B cell (primary cell): ENCODE measurements at regions not wholly inside any gene's neighbourhood (a gene's known extent, or its start where the extent isn't known, plus 50 kb on each side); places are given as distances from the start of the nearest gene placed in this dataset.

Source experiments
- ATAC-seq: fragments of 200-7000 bp; cut with Tn5 transposase; one replicate; pipeline ENCODE4 v1.10.0; 2021; ENCODE audit warnings: low read depth, mild to moderate bottlenecking, moderate number of reproducible peaks, moderate library complexity
- CTCF ChIA-PET: fragments of 350-600 bp; sonication (Branson Sonifier 250); formaldehyde crosslinking; loops from one replicate; lab custom pipeline; 2021; ENCODE audit warnings: antibody characterized with exemption, inconsistent platforms; lab: Charles Lee
- POLR2A ChIA-PET: fragments of 350-600 bp; sonication (Branson Sonifier 250); formaldehyde crosslinking; loops from one replicate; lab custom pipeline; 2021; ENCODE audit warnings: antibody characterized with exemption; lab: Charles Lee
- DNase-seq: peaks from one replicate; pipeline ENCODE4 v3.0.0; 2013
- H2AFZ ChIP-seq: 2 replicates; pipeline ENCODE4 v1.6.1; 2012; ENCODE audit warnings: mild to moderate bottlenecking, low read depth, low read length; ENCODE audit not compliant: insufficient read depth, poor library complexity, severe bottlenecking
- H3K27ac ChIP-seq, 2 donors: 1 replicate in 1 of 2; 2 replicates in 1 of 2; pipeline ENCODE4 v1.5.1; 2012 to 2013; ENCODE audit warnings: low read length in 2 of 2, mild to moderate bottlenecking in 2 of 2, moderate library complexity in 1 of 2
- H3K27me3 ChIP-seq, 4 experiments: fragments of 200-600 bp in 1 of 4; sonication (generic) in 1 of 4; replicated peaks in 1 of 4; 1 replicate in 2 of 4; 2 replicates in 2 of 4; pipeline versions ENCODE4 v1.6.1 to v1.7.0; 2013 to 2016; ENCODE audit warnings: low read length in 3 of 4, mild to moderate bottlenecking in 2 of 4, mixed read lengths in 1 of 4, moderate library complexity in 1 of 4; ENCODE audit not compliant: insufficient read depth in 4 of 4, control insufficient read depth in 3 of 4; ENCODE audit errors: control extremely low read depth in 1 of 4
- H3K36me3 ChIP-seq, 2 experiments: replicated peaks in 1 of 2; 1 replicate in 1 of 2; 2 replicates in 1 of 2; pipeline versions ENCODE4 v1.6.1 to v1.7.1; 2013; ENCODE audit warnings: low read length in 1 of 2; ENCODE audit not compliant: insufficient read depth in 2 of 2, control insufficient read depth in 1 of 2; ENCODE audit errors: control extremely low read depth in 1 of 2, extremely low read depth in 1 of 2
- H3K4me1 ChIP-seq, 2 donors: fragments of 200-600 bp in 1 of 2; sonication (generic) in 1 of 2; 1 replicate in 1 of 2; 2 replicates in 1 of 2; pipeline versions ENCODE4 v1.5.1 to v1.6.1; 2013 to 2017; ENCODE audit warnings: low read length in 2 of 2; ENCODE audit not compliant: control insufficient read depth in 2 of 2, insufficient read depth in 2 of 2
- H3K4me2 ChIP-seq: replicated peaks from 2 replicates; pipeline ENCODE3; 2012; ENCODE audit warnings: mild to moderate bottlenecking, low read depth, low read length; ENCODE audit not compliant: poor library complexity, severe bottlenecking
- H3K4me3 ChIP-seq, 5 experiments: fragments of 200-600 bp in 1 of 5; sonication (generic) in 1 of 5; 1 replicate in 3 of 5; 2 replicates in 2 of 5; pipeline versions ENCODE4 v1.5.1 to v1.7.0; 2011 to 2016; ENCODE audit warnings: low read length in 4 of 5, mild to moderate bottlenecking in 4 of 5, low read depth in 2 of 5, control low read depth in 1 of 5, moderate library complexity in 1 of 5; ENCODE audit not compliant: insufficient read depth in 1 of 5; ENCODE audit errors: control extremely low read depth in 1 of 5, extremely low read depth in 1 of 5
- H3K79me2 ChIP-seq: fragments of 200-600 bp; sonication (generic); one replicate; pipeline ENCODE4 v1.6.0; 2016; ENCODE audit warnings: low read length; ENCODE audit not compliant: control insufficient read depth, insufficient read depth
- H3K9ac ChIP-seq: fragments of 200-600 bp; sonication (generic); 2 replicates; pipeline ENCODE4 v1.6.1; 2017; ENCODE audit warnings: mild to moderate bottlenecking, low read length, moderate library complexity
- H3K9me3 ChIP-seq, 3 donors: one replicate each; pipeline versions ENCODE4 v1.6.1 to v1.7.1; 2013; ENCODE audit warnings: low read length in 2 of 3; ENCODE audit not compliant: control insufficient read depth in 2 of 3, insufficient read depth in 1 of 3; ENCODE audit errors: control extremely low read depth in 1 of 3
- H4K20me1 ChIP-seq: 2 replicates; pipeline ENCODE4 v1.6.0; 2012; ENCODE audit warnings: mild to moderate bottlenecking, low read length; ENCODE audit not compliant: insufficient read depth, control insufficient read depth, poor library complexity, severe bottlenecking
- H3K27ac Mint-ChIP-seq: one replicate; pipeline ENCODE4 v1.8.0; 2021; ENCODE audit warnings: mixed read lengths
- H3K27me3 Mint-ChIP-seq: one replicate; pipeline ENCODE4 v1.8.0; 2021; ENCODE audit warnings: mixed read lengths
- H3K4me1 Mint-ChIP-seq: one replicate; pipeline ENCODE4 v1.8.0; 2021; ENCODE audit warnings: mixed read lengths
- H3K4me3 Mint-ChIP-seq: one replicate; pipeline ENCODE4 v1.8.0; 2021; ENCODE audit warnings: mixed read lengths
- H3K9me3 Mint-ChIP-seq: one replicate; pipeline ENCODE4 v1.8.0; 2022; ENCODE audit warnings: mixed read lengths; ENCODE audit not compliant: insufficient read depth
- CTCF ChIP-seq: fragments of 200-600 bp; IDR thresholded peaks from one replicate; pipeline ENCODE4 v1.8.0; 2022; ENCODE audit warnings: antibody characterized with exemption, mild to moderate bottlenecking
- EZH2 ChIP-seq: IDR thresholded peaks from 2 replicates; pipeline ENCODE4 v1.6.1; 2012; ENCODE audit warnings: borderline replicate concordance, low read depth, mild to moderate bottlenecking, moderate library complexity, low read length; ENCODE audit not compliant: insufficient read depth, poor library complexity, severe bottlenecking
- WGBS: methylation state at CpG from one replicate; pipeline ENCODE4 v1.1.5; 2013; ENCODE audit warnings: missing lambda C conversion rate; ENCODE audit not compliant: insufficient coverage; 5-methylcytosine and 5-hydroxymethylcytosine counted together
- intact Hi-C: fragments of 100-400 bp; cut with micrococcal nuclease; formaldehyde crosslinking; loops from one replicate; pipeline ENCODE4 v1.10.0; 2022

- ChIA-PET CTCF (no interaction called here), POLR2A (no interaction called here)
- DNase-seq: no peak
Measured at GRCh38 chr13:90564096-90564495, 783.4 kb upstream of the MIR17HG start.

GRCh38 chr13:90564566-90564965 lies 782.9 kb upstream of the MIR17HG start:
- Mint-ChIP-seq H3K27ac (no peak overlapping the region), H3K4me1 (no peaks in the 10 kb centered on the region), H3K27me3 (no peaks in the 10 kb centered on the region), H3K9me3 (peaks cover 5% of the 10 kb centered on the region), H3K4me3 (no peak overlapping the region)
- H2AFZ ChIP-seq: no peak overlapping the region
- ChIA-PET CTCF (no interaction called here), POLR2A (no interaction called here)
- H3K4me2 ChIP-seq: no peak overlapping the region
- no peak overlapping the region for H3K27ac ChIP-seq
- no CpG with 5 or more reads among the region's 1 CpG for WGBS
- H3K9ac ChIP-seq: no peak overlapping the region
- H3K36me3 ChIP-seq: no peaks in the 10 kb centered on the region
- intact Hi-C loops: no loop called here
- H3K4me1 ChIP-seq: no peaks in the 10 kb centered on the region
- no peak overlapping the region for H3K4me3 ChIP-seq
- no peaks in the 10 kb centered on the region for H3K27me3 ChIP-seq
- H3K79me2 ChIP-seq: no peaks in the 10 kb centered on the region
- TF ChIP-seq CTCF (no peak), EZH2 (no peak)
- no peak for DNase-seq
- peaks cover 0 to 7% (median 2%) of the 10 kb centered on the region in 3 donors for H3K9me3 ChIP-seq
- no peaks in the 10 kb centered on the region for H4K20me1 ChIP-seq
- ATAC-seq: no peak

More at GRCh38 chr13:90564096-90564495, 783.4 kb upstream of the MIR17HG start:
- Histone ChIP-seq H3K27me3 (no peaks in the 10 kb centered on the region), H3K79me2 (no peaks in the 10 kb centered on the region), H3K27ac (no peak overlapping the region), H2AFZ (no peak overlapping the region), H3K9ac (no peak overlapping the region), H3K9me3 (peaks cover 0 to 7% (median 2%) of the 10 kb centered on the region in 3 donors), H3K4me2 (no peak overlapping the region), H3K4me1 (no peaks in the 10 kb centered on the region), H4K20me1 (no peaks in the 10 kb centered on the region), H3K36me3 (no peaks in the 10 kb centered on the region), H3K4me3 (no peak overlapping the region)
- no peaks in the 10 kb centered on the region for H3K4me1 Mint-ChIP-seq
- no peak overlapping the region for H3K4me3 Mint-ChIP-seq
- peaks cover 5% of the 10 kb centered on the region for H3K9me3 Mint-ChIP-seq
- no peaks in the 10 kb centered on the region for H3K27me3 Mint-ChIP-seq
- WGBS: 80% methylated on average over 6 of the region's 7 CpGs
- TF ChIP-seq EZH2: no peak
- TF ChIP-seq CTCF: no peak
- no peak overlapping the region for H3K27ac Mint-ChIP-seq
- intact Hi-C loops: no loop called here
- no peak for ATAC-seq
